WTC11 (cell line): ENCODE measurements at regions not wholly inside any gene's neighbourhood (a gene's known extent, or its start where the extent isn't known, plus 50 kb on each side); places are given as distances from the start of the nearest gene placed in this dataset.

ENCODE experiments used
- CREB1 ChIP-seq: sonication (generic); formaldehyde crosslinking; IDR thresholded peaks from 2 replicates; pipeline ENCODE4 v1.8.0; 2023; ENCODE audit warnings: mild to moderate bottlenecking, missing genetic modification reagents
- HMGA2 ChIP-seq: fragments of 250-450 bp; sonication (Bioruptor Pico); IDR thresholded peaks from 2 replicates; pipeline ENCODE4 v1.4.0; 2021; ENCODE audit warnings: mild to moderate bottlenecking, moderate library complexity

DNA sequence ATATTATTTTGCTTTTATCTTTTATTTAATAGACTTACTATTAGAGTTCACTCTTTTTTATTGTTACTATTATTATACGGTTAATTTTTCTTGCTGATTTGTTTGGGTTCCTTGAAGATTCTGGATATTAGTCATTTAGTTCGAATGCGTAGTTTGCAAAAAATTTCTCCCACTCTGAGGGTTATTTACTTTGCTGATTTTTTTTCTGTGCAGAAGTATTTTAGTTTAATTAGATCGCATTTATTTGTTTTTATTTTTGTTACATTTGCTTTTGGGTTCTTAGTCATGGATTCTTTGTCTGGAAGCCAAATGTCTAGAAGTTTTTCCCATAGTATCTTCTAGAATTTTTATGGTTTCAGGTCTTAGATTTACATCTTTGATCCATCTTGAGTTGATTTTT lies 585.2 kb downstream of the CPS1 start:
- TF ChIP-seq CREB1 (CRISPR knock-in tag), result no peak
- no peak for TF ChIP-seq HMGA2 (CRISPR knock-in tag)
